ENCODE measurements at regions not wholly inside any gene's neighbourhood (a gene's known extent, or its start where the extent isn't known, plus 50 kb on each side); places are given as distances from the start of the nearest gene placed in this dataset.
"Not testable (repeated sequence)": the region's sequence is repeated elsewhere in the genome, so short reads cannot be mapped to it uniquely, and the experiment has no call there.

GRCh38 chr11:134657631-134658030 lies 245.6 kb upstream of the B3GAT1 start:
- Histone ChIP-seq H3K27me3 (no peaks in the 10 kb centered on the region), H3K27ac (no peak overlapping the region), H3K4me1 (replicated peaks in 1 of 2) (no peaks in the 10 kb centered on the region), H3K36me3 (replicated peaks in 1 of 2) (no peaks in the 10 kb centered on the region), H3K9me3 (replicated peaks in 1 of 3) (no peaks in the 10 kb centered on the region), H3K4me3 (no peak overlapping the region)
- intact Hi-C loops (cut with DNase I) = no loop called here
- peak in 2 of 7 donors; percentile 1 to 14 for DNase-seq
- TF ChIP-seq CTCF (IDR thresholded peaks at IDR 0.05) (no peak), POLR2A (IDR thresholded peaks at IDR 0.05) (no peak)
- WGBS, 4 donors = 66 to 72% (median 69%) methylated on average over 6 of the region's 6 CpGs

GRCh38 chr11:134656861-134657540 lies 245.0 kb upstream of the B3GAT1 start:
- H3K9me3 ChIP-seq (replicated peaks in 1 of 3) = no peaks in the 10 kb centered on the region
- H3K36me3 ChIP-seq (replicated peaks in 1 of 2) = no peaks in the 10 kb centered on the region
- TF ChIP-seq POLR2A (IDR thresholded peaks at IDR 0.05) (no peak), CTCF (IDR thresholded peaks at IDR 0.05) (no peak)
- H3K4me3 ChIP-seq = no peak overlapping the region
- 54 to 74% (median 69%) methylated on average over 16 to 29 of the region's 29 CpGs for WGBS, 4 donors
- H3K27ac ChIP-seq = no peak overlapping the region
- intact Hi-C loops (cut with DNase I) = no loop called here
- H3K4me1 ChIP-seq (replicated peaks in 1 of 2) = no peaks in the 10 kb centered on the region
- H3K27me3 ChIP-seq = no peaks in the 10 kb centered on the region
- peak in 4 of 7 donors; percentile 5 to 42 (median 12) for DNase-seq

- DNase-seq = peak in 3 of 7 donors; percentile 1 to 27 (median 4)
Measured at GRCh38 chr11:134656086-134656840, 244.2 kb upstream of the B3GAT1 start.

DNA sequence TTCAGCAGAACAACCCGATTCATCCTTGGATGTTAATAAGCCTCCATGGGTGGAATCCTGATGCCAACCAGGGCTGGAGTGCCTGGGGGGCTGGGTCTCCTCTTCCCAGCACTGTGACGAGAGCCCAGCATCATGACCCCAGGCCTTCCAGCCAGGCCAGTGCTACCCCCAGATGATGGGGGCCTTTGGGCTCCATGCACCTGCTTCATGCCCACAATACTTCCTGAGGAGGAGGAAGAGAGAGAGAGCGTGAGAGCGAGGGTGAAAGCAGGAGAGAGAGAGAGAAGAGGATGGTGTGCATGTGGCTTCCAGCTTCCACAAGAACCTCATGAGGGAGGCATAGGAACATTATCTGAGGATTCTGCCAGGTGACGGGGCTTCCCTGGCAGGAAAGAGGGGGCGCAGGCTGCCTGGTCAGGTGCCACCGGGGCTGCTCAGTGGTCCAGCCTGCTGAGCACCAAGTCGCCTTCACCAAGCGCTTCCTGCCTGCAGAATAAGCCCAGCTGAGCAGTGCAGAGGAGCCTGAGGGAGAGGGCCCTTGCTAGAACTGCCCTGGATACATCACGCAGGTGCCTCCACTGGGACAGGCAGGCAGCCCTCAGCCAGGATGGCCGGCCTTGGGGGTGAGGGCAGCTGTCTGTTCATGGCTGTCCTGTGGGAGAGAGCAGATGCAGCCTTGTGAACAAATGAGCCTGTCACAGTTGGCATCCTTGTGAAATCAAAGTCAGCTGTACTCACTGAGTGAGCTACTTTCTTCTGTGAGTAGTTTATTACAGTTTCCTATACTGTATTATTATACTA lies 243.3 kb upstream of the B3GAT1 start:
- peak in 2 of 7 donors; percentile 9 to 18 for DNase-seq
- Histone ChIP-seq H3K27ac (no peak overlapping the region), H3K4me3 (no peak overlapping the region), H3K4me1 (replicated peaks in 1 of 2) (no peaks in the 10 kb centered on the region), H3K9me3 (replicated peaks in 1 of 3) (no peaks in the 10 kb centered on the region), H3K27me3 (no peaks in the 10 kb centered on the region), H3K36me3 (replicated peaks in 1 of 2) (no peaks in the 10 kb centered on the region)
- TF ChIP-seq POLR2A (IDR thresholded peaks at IDR 0.05) (no peak), CTCF (IDR thresholded peaks at IDR 0.05) (no peak)
- intact Hi-C loops (cut with DNase I) = no loop called here
- 68 to 82% (median 74%) methylated on average over 5 to 11 of the region's 11 CpGs for WGBS, 4 donors

More at GRCh38 chr11:134656086-134656840, 244.2 kb upstream of the B3GAT1 start:
- H3K27ac ChIP-seq; H3K27me3 ChIP-seq; H3K4me3 ChIP-seq; H3K9me3 ChIP-seq (replicated peaks in 1 of 3); H3K36me3 ChIP-seq (replicated peaks in 1 of 2); H3K4me1 ChIP-seq (replicated peaks in 1 of 2); intact Hi-C loops (cut with DNase I): not testable (repeated sequence)
- WGBS, 4 donors = 81 to 86% (median 83%) methylated on average over 17 to 29 of the region's 29 CpGs

All from adrenal gland (tissue), 9 donors.